Muscle layer of colon (tissue), 2 donors: ENCODE measurements at regions not wholly inside any gene's neighbourhood (a gene's known extent, or its start where the extent isn't known, plus 50 kb on each side); places are given as distances from the start of the nearest gene placed in this dataset.

Experiments used
- H3K27ac ChIP-seq: one replicate; pipeline ENCODE4 v1.7.0; 2013; ENCODE audit warnings: low read depth, mild to moderate bottlenecking, low read length, moderate library complexity
- H3K27me3 ChIP-seq, 2 donors: one replicate each; pipeline ENCODE4 v1.7.0; 2013; ENCODE audit warnings: low read length in 2 of 2, mild to moderate bottlenecking in 2 of 2; ENCODE audit not compliant: insufficient read depth in 2 of 2, control insufficient read depth in 1 of 2
- H3K36me3 ChIP-seq: one replicate; pipeline ENCODE4 v1.7.0; 2013; ENCODE audit warnings: mild to moderate bottlenecking, low read length; ENCODE audit not compliant: insufficient read depth
- H3K4me1 ChIP-seq: one replicate; pipeline ENCODE4 v1.7.0; 2013; ENCODE audit warnings: mild to moderate bottlenecking, low read length; ENCODE audit not compliant: insufficient read depth
- H3K4me3 ChIP-seq, 2 donors: one replicate each; pipeline ENCODE4 v1.7.0; 2013; ENCODE audit warnings: low read length in 2 of 2, low read depth in 1 of 2, mild to moderate bottlenecking in 1 of 2, moderate library complexity in 1 of 2
- H3K9ac ChIP-seq: one replicate; pipeline ENCODE4 v1.7.0; 2013; ENCODE audit warnings: low read length
- H3K9me3 ChIP-seq: one replicate; pipeline ENCODE4 v1.7.0; 2013; ENCODE audit warnings: mild to moderate bottlenecking, low read length
- donor health status: abdominal sarcoma.
- donor health status: Adenocarcinoma of cecum.

DNA sequence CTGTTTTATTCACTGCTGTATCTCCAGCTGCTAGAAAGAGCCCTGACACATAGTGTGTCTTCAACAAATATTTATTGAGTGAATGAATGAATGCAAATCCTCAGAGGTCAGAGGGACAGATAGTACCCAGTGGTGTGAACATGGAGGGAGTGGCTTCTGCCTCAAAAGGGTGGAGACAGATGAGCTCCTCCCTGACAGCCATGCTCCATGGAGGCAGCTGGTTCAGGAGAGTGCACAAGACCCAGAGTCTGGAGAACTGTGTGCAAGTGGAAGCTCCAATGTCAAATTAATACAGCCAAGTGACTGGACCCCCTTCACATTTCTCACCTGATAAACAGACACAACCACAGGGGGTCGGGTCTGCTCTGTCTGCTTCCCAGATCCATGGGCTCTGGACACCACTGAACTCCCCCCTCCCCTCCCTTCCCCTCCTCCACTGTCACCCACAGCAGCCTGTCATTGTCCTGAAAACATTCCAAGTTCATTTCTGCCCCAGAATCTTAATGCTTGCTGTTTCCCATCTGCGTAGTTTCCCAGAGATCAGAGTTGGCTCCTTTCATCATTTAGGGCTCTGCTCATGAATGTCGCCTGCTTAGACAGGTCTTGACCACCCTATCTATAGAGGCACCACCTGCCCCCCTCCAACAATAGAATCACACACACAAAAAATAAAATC, 312.9 kb upstream of the PODXL start:
- Histone ChIP-seq H3K27me3 (no peaks in the 10 kb centered on the region), H3K4me3 (no peak overlapping the region), H3K9me3 (no peaks in the 10 kb centered on the region), H3K36me3 (no peaks in the 10 kb centered on the region), H3K27ac (no peak overlapping the region), H3K9ac (no peak overlapping the region), H3K4me1 (no peaks in the 10 kb centered on the region)

DNA sequence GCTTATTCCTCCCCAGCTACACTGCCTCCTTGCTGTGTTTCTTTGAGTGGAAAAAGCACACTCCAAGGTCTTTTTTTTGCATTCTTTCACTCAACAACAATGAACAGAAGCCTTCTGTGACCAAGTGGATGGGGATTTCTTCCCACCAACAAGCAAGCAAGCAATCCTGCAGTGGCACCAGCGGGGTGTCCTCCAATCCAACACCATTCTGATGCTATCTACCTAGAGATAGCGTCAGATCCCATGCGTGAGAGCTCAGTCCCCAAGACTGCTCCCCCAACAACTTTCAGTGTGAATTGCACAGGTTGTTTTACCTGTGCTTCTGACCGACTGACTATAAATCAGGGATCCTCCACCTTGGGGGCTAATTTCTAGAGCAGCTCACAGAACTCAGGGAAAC, 311.0 kb upstream of the PODXL start:
- no peaks in the 10 kb centered on the region for H3K4me1 ChIP-seq
- no peak overlapping the region for H3K4me3 ChIP-seq

DNA sequence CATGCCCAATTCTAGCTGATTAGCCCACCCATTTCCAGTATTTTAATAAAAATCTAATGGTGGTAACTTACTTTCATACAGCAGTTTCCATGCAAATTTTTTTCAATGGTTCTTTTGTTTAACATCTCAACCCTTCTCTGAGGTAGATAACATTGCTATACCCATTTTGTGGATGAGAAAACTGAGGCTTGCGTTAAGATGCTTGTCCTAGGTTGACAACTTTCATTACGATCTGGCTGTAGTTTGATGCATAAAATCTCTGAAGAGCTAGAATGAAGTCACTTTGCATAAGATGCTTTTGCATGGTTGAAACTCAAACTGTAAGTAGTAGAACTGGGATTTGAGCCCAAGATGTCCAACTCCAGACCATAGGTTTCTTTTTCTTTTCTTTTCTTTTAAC, 309.5 kb upstream of the PODXL start:
- no peaks in the 10 kb centered on the region for H3K27me3 ChIP-seq
- H3K9me3 ChIP-seq, result no peaks in the 10 kb centered on the region
- H3K4me1 ChIP-seq, result peaks cover 4% of the 10 kb centered on the region
- H3K9ac ChIP-seq, result no peak overlapping the region
- no peak overlapping the region for H3K27ac ChIP-seq
- H3K36me3 ChIP-seq, result no peaks in the 10 kb centered on the region
- H3K4me3 ChIP-seq, result no peak overlapping the region

More for the DNA sequence above, 311.0 kb upstream of the PODXL start:
- Histone ChIP-seq H3K9ac (no peak overlapping the region), H3K27ac (no peak overlapping the region), H3K9me3 (no peaks in the 10 kb centered on the region), H3K27me3 (no peaks in the 10 kb centered on the region), H3K36me3 (no peaks in the 10 kb centered on the region)

DNA sequence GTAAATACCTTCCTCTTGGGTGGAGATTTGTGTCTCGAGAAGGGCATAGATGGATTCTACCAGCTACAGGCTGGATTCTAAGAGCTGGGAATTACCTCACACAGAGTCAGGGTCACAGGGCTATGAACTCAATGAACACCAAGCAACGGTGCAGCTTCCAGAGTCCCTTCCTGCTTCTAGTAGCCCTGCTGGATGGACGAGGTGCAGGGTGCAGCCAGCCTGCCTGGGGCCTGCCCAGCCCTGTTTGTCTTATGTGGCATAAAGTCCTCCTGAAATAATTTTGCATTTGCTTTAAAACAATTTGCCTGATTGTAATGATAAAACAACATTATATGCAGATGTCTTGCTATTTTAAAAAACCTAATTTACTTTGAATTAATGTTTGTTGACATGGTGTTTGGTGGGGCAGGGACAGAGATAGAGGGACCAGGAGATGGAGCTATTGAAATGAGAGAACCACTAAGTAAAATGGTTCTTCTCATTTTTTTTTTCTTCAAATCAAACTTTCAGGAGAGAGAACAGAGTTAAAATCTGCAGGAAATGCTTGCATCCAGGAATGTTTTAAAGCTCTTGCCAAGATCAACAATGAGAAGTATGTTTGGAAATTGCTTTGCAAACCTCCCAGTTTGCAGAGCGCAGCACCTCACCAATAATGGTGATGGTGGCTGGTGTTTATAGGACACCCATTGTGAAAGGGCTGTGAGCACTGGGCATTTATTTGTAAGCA, 305.4 kb upstream of the PODXL start:
- Histone ChIP-seq H3K27ac (no peak overlapping the region), H3K4me3 (no peak overlapping the region), H3K27me3 (no peaks in the 10 kb centered on the region), H3K9me3 (no peaks in the 10 kb centered on the region), H3K36me3 (no peaks in the 10 kb centered on the region), H3K4me1 (peaks cover 18% of the 10 kb centered on the region), H3K9ac (no peak overlapping the region)

DNA sequence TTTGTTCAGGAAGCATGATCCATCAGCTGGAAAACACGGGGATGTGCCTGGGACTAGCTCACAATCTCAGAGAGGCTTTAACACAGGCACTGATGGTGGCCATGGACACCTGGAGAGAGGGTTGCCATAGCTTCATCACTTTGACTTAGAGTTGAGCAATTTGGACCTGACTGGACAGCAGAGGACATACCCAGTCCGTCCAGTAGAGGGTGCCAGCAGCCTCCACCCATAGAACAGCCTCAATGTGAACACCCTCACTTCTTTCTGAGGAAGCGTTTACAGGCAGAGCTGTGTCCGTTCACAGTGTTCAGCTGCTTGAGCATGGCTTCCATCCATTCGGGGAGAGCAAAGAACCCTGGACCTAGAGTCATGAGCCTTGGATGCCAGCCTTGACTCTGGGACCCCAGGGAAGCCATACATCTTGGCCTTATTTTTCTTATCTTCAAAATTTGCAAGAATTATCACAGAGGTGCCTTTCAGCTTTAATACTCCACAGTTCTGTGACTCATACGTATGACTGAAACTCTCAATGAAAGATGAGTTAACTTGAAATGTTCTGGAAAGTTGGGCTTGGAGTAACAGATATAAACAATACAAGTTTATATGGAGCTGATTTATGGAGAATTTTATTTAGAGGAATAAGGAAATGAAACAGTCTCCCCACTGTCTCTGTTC, 302.9 kb upstream of the PODXL start:
- Histone ChIP-seq H3K36me3 (no peaks in the 10 kb centered on the region), H3K27ac (no peak overlapping the region), H3K27me3 (no peaks in the 10 kb centered on the region), H3K4me1 (peaks cover 18% of the 10 kb centered on the region), H3K9ac (no peak overlapping the region), H3K4me3 (peak overlapping the region in 1 of 2 donors; percentile 22), H3K9me3 (no peaks in the 10 kb centered on the region)

DNA sequence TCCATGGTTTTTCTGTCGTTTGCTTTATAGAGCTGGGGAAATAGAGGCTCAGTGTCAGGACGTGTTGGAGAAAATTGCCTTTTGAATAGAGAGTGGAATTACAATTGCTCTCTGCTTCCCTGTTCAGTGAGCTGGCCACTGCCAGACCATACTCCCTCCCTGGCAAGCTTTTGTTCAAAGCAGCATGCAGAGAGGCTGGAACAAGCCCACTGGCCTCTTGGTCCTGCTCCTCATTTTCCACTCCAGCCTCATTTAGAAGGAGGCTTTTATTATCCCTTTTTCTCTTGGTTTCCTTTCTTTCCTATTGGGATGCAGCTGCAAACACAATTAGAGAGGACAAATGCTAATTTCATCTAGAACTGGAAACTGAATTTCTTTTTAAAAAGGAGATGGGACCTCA, 302.2 kb upstream of the PODXL start:
- Histone ChIP-seq H3K4me1 (peaks cover 18% of the 10 kb centered on the region), H3K4me3 (no peak overlapping the region), H3K27me3 (no peaks in the 10 kb centered on the region), H3K9ac (no peak overlapping the region), H3K36me3 (no peaks in the 10 kb centered on the region), H3K27ac (no peak overlapping the region), H3K9me3 (no peaks in the 10 kb centered on the region)

DNA sequence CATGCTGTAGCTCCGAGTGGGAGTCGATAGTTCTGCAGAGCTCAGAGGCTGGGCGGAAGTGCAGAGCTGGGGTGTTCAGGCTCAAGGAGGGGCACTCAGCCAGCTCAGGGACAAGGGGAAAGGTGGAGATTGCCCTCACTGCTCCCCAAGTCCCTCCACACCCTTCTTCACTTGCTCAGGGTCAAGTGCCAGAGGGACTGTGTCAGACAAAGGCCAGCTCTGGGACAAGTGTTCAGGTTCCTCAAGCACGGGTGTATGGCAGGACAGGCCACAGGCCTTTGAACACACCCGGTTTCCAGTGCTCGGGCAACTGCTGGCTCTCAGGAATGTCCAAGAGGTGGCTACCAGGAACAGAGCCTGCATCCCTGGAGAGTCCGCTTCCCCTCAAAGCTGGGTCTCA, 293.0 kb upstream of the PODXL start:
- no peak overlapping the region for H3K27ac ChIP-seq
- no peaks in the 10 kb centered on the region for H3K36me3 ChIP-seq
- no peak overlapping the region for H3K9ac ChIP-seq
- no peaks in the 10 kb centered on the region for H3K9me3 ChIP-seq
- no peaks in the 10 kb centered on the region for H3K27me3 ChIP-seq
- H3K4me3 ChIP-seq, result no peak overlapping the region
- H3K4me1 ChIP-seq, result peaks cover 5% of the 10 kb centered on the region

DNA sequence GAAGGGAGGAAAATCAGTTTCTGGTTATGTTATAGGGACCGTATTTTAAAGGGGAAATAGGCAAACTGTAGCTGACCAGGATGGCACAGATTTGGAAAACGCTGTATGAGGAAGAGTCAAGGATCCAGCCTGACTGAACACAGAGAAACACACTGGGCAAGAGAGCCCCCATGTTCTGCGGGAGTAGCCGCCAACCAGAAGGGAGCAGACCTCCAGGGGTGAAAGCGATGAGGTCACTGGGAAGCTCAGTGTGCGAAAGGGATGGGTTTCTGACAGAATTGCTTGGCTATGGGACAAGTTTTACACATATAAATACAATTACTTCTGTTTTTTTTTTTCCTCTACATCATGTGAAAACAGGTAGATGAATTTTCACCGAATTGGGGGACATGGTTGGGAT, 291.6 kb upstream of the PODXL start:
- no peak overlapping the region for H3K9ac ChIP-seq
- H3K27ac ChIP-seq, result no peak overlapping the region
- no peaks in the 10 kb centered on the region for H3K9me3 ChIP-seq
- H3K4me1 ChIP-seq, result peaks cover 10% of the 10 kb centered on the region
- H3K27me3 ChIP-seq, result no peaks in the 10 kb centered on the region
- H3K36me3 ChIP-seq, result no peaks in the 10 kb centered on the region
- no peak overlapping the region for H3K4me3 ChIP-seq

DNA sequence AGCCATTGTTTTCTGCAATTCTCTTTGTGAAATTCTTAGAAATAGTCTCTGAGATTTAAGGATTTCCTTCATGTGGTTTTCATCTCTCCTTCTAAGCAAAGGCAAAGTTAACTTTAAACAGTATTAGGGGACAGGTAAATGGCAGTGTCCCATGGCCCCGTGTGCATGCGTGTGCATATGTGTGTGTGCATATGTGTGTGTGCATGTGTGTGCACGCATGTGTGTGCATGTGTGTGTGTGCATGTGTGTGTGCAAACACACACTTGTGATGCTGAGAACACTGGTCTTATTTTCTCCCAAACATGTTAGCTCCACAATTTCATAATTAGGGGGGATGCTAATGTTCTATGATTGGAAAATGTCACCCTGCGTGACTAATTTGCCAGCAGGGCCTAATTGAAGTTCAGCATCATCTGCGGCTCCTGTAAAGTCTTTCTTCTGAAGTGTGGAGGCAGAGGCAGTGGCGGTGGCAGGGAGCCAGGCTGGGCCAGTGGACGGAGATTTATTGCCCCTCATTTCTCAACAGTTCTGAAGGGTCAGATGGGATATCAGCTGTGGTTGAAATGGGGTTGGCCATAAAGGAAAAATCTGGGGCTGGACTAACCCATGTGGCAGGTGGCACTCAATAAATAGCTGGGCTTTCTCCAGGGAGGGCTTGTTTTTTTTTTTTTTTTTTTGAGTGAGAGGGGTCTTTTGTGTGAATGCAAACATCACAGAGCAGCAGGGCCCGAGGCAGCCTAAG, 289.3 kb upstream of the PODXL start:
- Histone ChIP-seq H3K4me1 (peaks cover 6% of the 10 kb centered on the region), H3K27me3 (no peaks in the 10 kb centered on the region), H3K27ac (no peak overlapping the region), H3K9ac (no peak overlapping the region), H3K36me3 (no peaks in the 10 kb centered on the region), H3K4me3 (no peak overlapping the region), H3K9me3 (no peaks in the 10 kb centered on the region)

DNA sequence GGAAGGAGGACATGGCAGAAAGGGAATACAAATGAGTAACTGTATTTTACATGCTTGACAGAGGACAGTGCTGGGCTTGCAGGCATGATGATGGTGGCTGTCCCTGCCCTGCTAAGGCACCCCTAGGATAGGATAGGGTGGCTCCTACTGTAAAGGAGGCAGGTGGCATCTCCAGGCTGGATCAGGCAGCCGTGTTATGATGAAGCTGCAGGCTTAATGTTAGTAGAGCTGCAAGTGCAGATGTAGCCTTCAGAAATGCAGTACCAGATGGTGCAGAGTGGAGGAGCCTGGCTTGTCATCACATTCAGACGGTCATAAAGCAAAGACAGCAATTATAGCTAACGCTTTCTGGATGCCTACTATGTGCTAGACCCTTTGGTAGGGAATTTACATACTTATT, 287.9 kb upstream of the PODXL start:
- Histone ChIP-seq H3K36me3 (no peaks in the 10 kb centered on the region), H3K27ac (no peak overlapping the region), H3K4me1 (peaks cover 6% of the 10 kb centered on the region), H3K9ac (no peak overlapping the region), H3K27me3 (no peaks in the 10 kb centered on the region), H3K9me3 (no peaks in the 10 kb centered on the region), H3K4me3 (no peak overlapping the region)

DNA sequence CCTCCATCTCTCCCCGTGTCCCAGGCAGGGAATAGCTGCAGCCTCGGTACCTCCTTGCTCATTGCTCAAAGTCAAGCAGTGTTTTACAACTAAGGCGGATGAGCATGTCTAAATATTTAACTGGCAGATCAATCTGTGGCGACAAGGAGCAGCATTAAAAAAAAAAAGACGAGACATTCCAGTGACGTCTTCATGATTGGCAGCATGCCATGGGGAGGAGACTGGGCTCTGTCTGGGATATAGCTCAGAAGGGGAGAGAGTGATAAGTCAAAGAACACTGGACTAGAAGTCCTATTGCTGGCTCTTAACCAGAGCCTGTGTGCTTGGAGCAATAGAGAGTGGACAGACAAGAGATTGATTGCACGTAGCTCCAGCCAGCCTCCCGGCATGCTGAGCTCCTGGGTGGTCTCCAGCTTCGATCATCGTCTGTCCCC, 287.5 kb upstream of the PODXL start:
- H3K4me3 ChIP-seq, result no peak overlapping the region
- H3K9me3 ChIP-seq, result no peaks in the 10 kb centered on the region
- H3K9ac ChIP-seq, result no peak overlapping the region
- no peaks in the 10 kb centered on the region for H3K36me3 ChIP-seq
- H3K4me1 ChIP-seq, result peaks cover 6% of the 10 kb centered on the region
- peak overlapping the region; percentile 14 for H3K27ac ChIP-seq
- H3K27me3 ChIP-seq, result no peaks in the 10 kb centered on the region
